ENCODE measurements at regions not wholly inside any gene's neighbourhood (a gene's known extent, or its start where the extent isn't known, plus 50 kb on each side); places are given as distances from the start of the nearest gene placed in this dataset.

DNA sequence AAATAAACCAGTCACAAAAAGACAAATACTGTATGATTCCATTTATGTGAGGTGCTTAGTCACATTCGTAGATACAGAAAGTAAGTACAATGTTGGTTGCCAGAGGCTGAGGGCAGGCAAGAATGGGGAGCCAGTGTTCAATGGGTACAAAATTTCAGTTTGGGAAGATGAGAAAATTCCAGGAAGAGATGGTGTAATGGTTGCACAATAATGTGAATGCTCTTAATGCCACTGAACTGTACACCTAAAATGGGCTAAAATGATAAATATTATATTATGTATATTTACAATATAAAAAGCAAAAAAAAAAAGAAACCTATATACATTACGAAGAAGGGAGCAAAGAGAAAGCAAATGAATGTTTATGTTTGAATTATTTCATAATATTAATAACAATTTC, 329.0 kb downstream of the C11orf87 start:
- DNase-seq, result no peak

DNA sequence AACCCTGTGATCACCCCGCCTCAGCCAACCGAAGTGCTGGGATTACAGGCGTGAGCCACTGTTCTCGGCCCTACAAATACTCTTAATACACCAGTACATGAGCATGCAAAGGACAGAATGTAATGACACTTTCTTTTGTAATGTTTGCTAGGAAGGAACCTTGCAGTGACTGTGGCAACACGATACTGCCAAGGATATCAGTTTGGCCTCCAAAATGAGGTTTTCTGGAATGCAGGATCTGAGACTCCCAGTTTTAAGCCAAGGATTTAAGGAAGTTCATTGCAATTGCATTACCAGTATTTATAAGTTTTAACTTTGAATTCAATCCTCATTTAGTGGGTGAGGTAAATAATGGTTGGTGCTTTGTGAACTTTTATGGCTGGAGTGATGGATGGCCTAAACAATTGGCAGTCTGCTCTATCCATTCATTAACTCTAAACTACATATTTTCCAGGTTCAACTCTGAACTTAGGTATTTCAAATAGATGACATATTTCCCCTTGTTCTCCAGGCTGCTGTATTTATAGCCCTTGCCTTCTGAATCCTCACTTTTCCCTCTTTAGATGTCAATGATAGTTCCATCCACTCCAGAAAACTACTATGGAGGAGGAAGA, 330.3 kb downstream of the C11orf87 start:
- DNase-seq, result no peak

DNA sequence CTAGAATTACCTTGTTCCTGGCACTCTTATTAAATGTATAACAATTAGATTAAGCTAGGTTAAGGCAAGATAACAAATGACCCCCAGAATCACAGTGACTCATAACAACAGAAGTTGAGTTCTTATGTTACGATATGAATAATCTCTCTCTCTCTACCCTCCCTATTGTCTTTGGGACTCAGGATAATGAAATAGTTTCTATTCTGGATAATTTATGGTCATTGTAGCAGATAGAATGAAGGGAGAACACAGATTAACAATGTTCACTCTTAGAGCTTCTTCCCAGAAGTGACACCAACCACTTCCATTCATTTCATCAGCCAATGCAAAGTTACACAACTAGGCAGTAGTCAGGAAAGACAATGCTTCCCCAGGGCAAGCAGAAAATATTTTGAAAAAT, 334.5 kb downstream of the C11orf87 start:
- peak in 1 of 2 donors; percentile 28 for DNase-seq

DNA sequence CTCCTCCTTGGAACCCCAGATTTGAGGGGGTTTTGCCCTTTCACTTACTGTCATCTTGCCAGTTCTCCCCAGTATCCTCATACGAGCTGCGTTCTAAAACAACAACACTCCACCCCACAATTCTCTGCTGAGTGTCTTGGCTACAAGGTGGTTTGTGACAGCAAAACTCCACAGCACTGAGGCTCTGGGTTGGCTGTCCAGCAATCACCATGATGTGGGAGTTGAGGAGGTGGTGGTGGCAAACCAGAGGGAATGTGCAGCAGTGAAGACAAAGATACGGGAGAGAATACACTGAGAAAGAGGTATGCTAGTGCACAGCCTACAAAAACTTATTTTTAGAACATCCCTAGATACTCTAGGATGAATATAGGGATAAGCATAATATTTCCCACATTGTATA, 335.0 kb downstream of the C11orf87 start:
- no peak for DNase-seq

DNA sequence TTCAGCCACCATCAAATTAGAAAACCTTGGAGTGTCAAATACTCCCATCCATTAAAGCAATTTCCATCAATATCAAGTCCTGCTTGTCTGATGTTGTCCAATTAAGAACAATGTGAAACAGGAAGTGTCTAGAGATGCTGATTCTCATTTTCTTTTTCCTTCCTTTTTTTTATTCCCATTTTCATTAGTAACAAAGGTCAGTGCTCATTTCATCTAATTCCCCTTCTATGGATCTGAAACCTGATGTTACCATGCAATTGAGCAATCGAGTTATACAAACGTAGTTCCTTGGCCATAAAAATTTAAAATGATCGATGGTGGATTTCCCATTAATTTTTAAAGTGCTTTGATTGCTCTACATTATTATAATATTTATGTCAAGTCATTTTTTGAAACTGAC, 330.6 kb upstream of the ZC3H12C start:
- DNase-seq, result peak in 1 of 2 donors; percentile 44

DNA sequence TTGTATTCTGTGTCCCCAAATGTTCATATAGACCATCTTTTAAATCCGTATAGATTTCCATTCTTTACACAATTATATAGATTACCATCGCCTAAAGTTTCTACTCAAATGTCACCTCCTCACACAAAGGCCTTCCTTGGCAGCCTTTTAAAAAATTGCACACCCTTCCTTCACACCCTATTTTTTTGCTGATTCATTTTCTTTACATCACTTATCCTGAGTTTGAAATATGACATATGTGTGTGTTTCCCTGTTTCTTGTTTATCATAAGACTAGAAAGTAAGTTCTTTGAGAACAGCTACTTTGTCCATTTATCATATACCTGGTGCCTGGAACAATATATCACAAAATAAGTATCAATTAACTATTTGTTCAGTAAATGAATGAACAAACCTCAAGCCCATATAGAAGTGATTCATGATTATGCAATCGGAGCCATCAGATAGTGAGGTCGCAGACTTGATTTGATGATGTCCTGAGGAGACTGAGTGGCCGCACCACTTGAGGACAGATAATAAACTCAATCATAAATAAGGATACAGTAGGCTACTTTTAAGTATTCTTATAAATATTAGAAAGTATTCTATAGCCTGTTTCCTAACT, 327.4 kb upstream of the ZC3H12C start:
- DNase-seq, result no peak

DNA sequence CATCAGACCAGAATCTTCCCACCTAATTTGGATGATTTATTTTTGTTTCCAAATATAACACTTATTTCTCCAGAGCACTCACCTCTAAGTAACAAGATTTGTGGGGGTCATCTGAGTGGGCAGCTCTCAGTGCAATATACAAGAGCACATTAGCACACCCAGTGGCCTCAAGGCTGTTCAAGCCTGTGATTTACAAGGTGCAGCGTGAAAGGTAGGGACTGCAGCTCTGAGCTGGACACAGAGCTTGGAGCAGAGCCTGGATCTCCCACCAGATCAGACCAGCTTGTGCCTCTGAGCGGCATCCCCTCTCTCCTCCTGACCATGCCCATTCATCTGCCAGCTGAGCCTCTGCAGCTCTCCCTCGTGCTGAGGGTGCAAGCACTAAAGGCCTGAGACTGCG, 323.3 kb upstream of the ZC3H12C start:
- DNase-seq, result no peak

DNA sequence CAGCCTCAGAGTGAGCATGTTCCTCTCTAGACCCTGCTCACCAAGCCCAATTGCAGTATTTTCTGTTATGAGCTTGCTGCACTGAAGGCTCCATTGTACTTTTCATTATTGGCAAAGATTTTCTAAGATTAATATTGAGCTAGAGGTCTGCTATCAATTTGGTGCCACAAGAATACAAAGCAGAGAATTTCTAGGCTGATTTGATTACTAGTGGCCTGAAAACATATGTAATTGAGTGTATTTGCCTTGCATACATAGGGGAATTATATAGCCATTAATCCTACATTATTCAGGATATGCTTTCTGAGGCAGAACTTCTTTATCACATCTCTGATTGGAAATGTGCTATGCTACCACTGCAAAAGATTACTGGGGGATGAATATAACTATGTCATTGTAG, 322.9 kb upstream of the ZC3H12C start:
- no peak for DNase-seq

DNA sequence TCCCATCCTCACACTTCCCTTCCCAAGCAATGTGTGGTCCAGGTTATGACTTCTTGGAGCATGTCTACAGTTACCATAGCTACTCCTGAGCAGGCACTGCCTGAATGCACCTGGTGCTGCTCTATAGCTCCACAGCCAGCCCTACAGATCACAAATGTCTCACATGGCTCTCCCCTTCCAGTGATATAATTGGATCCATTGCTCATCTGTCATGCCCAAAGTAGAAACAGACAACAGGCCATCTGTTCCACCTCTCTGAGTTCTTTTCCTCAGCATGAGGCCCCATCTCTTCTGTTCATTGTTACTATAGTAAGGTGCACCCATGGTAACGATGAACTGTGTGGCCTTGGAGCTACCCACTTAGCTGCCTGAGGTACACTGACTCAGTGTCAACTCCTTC, 320.3 kb upstream of the ZC3H12C start:
- DNase-seq, result no peak

DNA sequence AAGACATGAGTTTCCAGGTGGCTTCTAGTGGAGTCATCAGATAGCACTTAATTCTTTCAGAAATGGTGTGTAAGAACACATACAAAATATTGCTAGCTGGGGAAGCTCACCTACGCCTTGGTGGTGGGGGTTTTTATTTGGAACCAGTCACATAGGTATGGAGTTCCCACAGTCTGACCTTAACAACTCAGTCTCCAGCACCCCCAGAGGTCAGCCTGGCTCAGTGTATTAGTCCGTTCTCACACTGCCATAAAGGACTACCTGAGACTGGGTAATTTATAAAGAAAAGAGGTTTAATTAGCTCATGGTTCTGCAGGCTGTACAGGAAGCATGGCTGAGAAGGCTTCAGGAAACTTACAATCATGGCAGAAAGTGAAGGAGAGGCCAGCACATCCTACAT, 317.5 kb upstream of the ZC3H12C start:
- DNase-seq, result no peak

DNA sequence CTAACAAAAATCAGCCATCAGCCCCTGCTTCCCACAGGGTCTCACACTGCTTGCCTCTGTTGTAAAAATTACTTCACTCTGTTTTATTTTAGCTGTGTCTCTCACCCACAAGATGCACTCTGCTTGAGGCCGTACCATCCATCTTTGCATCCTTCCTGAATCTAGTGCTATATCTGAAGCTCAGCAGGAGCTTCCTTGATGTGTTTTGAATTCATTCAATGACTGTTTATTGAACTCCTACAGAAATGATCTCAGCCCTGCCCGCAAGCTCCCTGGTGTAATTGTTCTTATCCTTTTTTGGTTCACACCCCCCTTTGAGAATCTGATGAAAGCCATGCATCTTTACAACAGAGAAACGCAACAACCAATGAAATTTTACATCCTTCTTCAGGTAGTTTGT, 310.2 kb upstream of the ZC3H12C start:
- no peak for DNase-seq

DNA sequence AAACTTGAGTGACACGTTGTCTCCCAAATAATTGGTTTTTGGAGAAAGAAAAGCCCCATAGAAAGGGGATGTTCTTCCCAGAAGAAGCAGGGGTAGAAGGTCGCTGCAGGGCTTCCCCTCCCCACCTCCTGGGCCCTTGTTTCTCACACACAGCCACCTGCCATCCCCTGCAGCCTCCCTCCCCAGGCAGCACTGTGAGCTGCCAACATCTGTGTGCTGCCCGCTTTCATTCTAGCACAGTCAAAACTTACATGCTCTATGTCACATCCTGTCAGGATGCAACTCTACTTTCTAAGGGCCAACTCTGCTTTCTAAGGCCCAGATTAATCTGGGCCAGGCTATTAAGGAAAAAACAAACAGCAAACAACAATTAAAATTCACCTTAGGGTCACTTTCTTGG, 309.4 kb upstream of the ZC3H12C start:
- no peak for DNase-seq

DNA sequence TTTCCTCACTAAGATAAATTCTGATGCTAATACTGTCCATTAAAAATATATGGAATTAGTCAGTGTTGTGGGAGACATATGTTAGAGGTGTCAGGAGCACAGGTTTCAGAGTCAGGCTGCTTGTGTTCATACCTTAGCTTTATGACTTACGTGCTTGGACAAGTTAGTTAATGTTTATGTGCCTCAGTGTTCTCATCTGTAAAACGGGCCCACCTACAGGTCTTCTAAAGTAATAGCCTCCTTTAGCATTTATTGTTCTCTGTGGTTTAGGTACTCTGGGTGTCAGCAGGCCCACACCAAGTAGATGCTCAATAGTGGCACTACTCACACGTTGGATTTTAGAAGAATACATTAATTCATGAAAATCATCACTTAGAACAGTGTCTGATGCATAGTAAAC, 308.7 kb upstream of the ZC3H12C start:
- DNase-seq, result no peak

DNA sequence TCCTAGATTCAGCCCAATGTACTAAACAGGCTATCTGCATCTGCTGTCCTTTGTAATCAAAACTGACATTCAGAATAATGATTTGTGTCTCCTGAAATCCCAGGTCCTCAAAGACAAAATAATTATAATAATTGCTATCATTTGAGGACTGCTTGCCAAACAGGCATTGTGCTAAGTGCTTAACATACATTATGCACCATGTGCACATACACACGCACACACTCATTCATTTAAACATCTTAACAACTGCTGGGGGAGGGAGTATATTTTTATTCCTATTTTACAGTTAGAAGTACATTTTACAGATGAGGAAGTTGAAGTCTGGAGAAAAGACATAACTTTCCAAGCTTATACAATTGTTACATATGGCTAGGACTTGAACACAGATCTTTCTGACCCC, 308.0 kb upstream of the ZC3H12C start:
- no peak for DNase-seq

DNA sequence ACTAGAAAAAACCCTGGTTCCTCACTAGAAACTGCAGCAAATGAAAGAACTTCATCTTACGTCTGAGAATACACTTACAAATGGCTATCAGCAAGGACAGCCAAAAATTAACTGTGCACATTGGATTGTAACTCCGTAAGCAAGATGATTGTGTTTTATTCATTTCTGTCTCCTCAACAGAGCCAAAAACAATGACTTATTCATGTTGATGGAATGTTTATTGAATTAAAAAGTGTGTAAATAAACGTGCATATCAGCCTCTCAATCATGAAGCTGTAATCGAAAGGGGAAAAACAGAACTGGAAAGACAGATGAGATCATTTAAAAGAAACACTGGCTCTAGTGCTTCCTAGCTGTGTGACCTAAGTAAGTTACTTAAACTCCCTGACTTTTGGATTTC, 307.5 kb upstream of the ZC3H12C start:
- no peak for DNase-seq

DNA sequence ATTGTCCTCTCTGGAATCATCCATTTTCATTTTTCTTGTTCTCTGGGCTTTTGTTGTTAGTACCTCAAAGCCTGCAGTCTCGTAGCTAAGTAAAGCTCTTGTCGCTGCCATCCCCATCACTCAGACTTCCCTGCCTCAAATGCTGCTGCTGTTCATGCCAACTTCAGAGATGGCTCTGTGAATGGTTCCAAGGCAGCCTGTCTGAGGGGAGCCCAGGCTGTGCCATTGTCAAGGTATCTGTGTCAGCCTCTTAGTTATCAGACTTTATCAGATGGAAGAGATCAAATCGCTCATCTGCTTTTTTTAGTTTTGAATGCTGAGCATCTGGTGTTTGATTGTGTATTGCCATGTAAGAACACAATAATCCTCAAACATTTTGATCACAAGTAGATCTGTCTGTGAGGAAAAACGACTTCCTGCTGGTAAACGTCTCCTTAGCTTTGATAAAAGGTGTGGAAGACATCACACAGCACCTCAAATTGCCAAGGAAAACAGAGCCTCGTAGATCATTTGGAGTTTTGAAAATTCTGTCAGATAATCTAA, 304.2 kb upstream of the ZC3H12C start:
- no peak for DNase-seq

DNA sequence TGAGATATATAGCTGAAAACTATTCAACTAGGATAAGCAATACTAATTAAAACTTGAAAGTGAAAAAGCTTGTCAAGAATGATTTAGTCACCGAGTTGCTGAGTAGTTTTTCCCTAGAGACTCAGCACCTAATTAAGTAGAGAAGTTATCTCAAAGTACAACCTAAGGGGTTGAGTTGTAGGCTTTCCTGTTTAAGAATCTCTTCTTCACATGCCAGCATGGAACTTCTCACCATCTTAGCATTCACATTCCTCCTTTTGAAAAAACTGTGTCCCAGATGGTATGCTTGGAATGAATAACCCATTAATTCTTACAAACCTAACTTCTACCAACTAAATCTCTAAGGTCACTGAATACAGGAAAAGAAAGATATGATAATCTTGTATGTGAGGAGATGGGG, 303.3 kb upstream of the ZC3H12C start:
- no peak for DNase-seq

DNA sequence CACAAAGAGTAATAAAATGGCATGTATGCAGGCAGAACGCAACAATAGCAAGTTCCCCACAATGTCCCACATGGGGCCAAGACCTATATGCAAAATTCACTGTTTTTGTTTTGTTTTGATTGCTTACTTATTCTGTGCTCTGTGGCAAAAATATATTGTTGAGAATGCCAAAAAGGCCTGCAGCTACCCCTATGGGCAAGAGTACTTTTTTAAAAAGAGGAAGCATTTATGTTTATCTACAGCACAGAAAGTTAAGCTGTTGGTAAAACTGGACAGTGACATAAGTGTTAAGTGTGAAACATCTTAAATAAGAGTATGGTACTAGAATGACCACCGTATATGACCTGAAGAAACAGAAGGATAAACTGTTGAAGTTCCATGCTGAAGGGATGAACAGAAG, 301.9 kb upstream of the ZC3H12C start:
- DNase-seq, result peak; percentile 26 to 27

DNA sequence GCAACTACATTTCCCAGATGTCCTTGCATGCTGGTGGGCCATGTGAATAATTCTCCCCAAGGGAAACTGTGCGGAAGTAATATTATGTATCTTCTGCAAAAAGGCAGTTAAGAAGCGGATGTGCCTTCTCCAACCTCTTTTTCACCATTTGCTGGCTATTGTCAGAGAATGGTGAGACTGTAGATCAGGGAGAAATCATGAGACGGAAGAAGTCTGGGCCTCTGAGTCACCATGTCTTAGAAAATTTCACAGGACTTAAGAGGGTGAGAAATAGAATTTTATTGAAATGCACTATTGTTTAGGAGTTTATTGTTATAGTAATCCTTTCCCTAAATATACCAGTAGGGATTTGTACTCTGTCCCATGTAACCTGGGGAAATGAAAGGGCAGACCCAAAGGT, 298.7 kb upstream of the ZC3H12C start:
- no peak for DNase-seq

DNA sequence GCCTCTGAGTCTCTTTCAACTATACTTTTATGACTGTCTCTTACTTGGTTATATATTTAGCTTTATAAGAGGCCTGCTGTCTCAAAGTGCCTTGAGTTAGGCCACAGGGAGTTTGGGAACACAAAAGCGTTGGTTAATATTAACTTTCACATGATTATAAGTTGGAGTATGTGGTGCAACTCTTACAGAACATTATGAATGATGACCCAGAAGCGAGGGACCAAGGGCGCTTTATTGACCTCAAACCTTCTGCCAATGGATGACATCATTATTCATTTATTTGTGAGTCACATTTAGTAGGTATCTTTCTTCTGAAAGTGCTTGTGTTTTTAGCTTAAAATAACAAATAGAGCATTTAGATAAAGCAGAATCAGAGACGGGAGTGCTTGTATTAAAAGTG, 298.0 kb upstream of the ZC3H12C start:
- DNase-seq, result no peak

DNA sequence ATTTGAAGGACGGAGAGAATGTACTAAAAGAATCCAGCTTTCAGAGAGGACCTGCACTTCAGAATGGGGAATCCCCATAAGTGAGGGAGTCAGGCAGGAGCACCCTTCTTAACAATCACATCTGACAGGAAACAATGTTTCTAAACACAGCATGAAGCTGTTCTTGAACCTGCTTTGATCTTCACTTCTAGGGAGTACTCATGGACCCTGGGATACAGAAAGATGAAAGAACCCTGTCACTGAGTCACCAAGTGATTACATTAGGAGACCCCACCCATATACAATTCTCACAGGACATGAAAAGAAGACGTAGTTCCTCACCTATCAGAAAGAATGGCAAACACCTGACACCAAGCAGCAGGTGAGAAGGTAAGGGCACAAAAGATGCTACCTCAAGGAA, 296.9 kb upstream of the ZC3H12C start:
- no peak for DNase-seq

DNA sequence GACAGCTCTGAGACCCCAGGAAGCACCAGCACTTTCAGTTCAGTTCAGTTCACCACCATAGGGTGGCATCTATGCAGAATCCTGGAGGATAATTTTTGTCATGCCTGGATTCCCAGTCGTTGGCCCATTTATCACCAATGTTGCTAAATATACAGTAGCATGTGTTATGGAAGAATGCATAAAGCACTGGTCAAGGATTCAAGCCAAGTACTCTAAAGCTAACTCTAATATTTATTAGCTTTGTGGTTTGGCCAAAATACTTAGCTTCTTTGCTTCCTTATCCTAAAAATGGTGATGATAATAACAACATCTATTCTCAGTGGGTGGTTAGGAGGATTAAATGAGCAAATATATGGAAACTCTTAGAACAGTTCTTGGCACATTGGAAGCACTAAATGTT, 294.7 kb upstream of the ZC3H12C start:
- DNase-seq, result no peak

DNA sequence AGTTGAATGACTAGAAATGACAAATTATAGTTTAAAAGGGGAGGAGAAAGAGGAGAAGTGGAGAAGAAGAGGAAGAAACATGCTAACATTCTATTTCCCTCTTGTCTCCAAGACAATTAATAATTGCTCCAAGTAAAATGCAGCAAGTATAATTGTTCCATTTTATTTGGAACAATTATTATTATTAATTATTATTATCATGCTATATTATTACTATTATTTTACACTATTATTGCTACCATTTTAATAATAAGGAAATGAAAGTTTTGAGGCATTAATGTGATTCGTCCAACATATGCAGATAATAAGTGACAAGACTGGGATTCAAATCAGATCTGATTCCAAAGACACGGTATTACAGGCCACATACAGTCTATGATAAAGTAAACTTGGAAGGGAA, 293.6 kb upstream of the ZC3H12C start:
- DNase-seq, result no peak

DNA sequence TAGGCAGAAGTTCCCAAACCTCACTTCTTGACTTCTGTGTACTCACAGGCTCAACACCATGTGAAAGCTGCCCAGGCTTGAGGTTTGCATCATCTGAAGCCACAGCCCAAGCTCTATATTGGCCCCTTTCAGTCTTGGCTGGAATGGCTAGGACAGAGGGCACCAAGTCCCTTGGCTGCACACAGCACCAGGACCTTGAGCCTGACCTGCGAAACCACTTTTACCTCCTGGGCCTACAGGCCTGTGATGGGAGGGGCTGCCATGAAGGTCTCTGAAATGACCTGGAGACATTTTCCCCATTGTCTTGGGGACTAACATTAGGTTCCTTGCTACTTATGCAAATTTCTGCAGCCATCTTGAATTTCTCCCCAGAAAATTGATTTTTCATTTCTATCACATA, 288.3 kb upstream of the ZC3H12C start:
- no peak for DNase-seq

DNA sequence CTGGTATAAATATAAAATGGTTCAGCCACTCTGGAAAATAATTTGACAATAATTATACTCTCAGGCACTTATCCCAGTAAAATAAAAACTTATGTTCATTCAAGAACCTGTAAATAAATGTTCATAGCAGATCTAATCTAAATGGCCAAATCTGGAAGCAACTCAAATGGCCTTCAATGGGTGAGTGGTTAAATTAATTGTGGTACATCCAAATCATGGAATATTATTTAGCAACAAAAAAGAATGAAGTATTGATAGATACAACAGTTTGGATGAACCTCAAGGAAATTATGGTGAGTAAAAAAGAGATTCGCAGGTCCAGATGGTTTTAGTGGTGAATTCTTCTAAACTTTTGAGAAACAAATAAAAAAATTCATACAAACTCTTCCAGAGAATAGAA, 287.0 kb upstream of the ZC3H12C start:
- no peak for DNase-seq
